K562 (cell line): ENCODE measurements at regions not wholly inside any gene's neighbourhood (a gene's known extent, or its start where the extent isn't known, plus 50 kb on each side); places are given as distances from the start of the nearest gene placed in this dataset.

ENCODE experiments used
- ATAC-seq: fragments of 200-7000 bp; cut with Tn5 transposase; 3 replicates; pipeline ENCODE4 v1.9.1; 2020; ENCODE audit warnings: moderate library complexity
- BruUV-seq: library from RNA; stranded (reverse); fragments of 400-500 nt; replicated peaks from 2 replicates; lab custom pipeline; 2021; lab: Mats Ljungman, UMichigan
- CTCF ChIA-PET: fragments of 300-600 bp; formaldehyde crosslinking; extraction: SDS; loops from one replicate; lab custom pipeline; 2021; ENCODE audit warnings: low intra/inter-chr PET ratio; lab: Yijun Ruan, JAX
- POLR2A ChIA-PET: fragments of 300-600, 350-650 bp; sonication (Branson Sonifier 250); formaldehyde crosslinking; extraction: SDS; loops from one replicate; lab custom pipeline; 2021; ENCODE audit warnings: antibody characterized with exemption, inconsistent platforms; lab: Yijun Ruan, JAX
- DNase-seq, 4 experiments: peaks; one replicate each; pipeline versions ENCODE4 v3.0.0 to v3.0.0-alpha.2; 2011 to 2018; ENCODE audit warnings: low spot score in 3 of 4, mixed read lengths in 3 of 4; ENCODE audit errors: extremely low read depth in 1 of 4
- FAIRE-seq: peaks from 2 replicates; lab custom pipeline; 2011; peaks lifted over from hg19 to GRCh38; lab: Jason Lieb, UNC
- H2AFZ ChIP-seq: 2 replicates; pipeline ENCODE4 v1.6.0; 2011; ENCODE audit warnings: low read depth, low read length, control low read depth, inconsistent platforms
- H3K27ac ChIP-seq: fragments of 200-600 bp; 3 replicates; pipeline ENCODE4 v1.8.0; 2011; ENCODE audit warnings: low read depth, mild to moderate bottlenecking, control low read depth, inconsistent platforms, low read length, moderate library complexity, mixed read lengths; ENCODE audit errors: extremely low read depth
- H3K27me3 ChIP-seq, 2 experiments: fragments of 300-600 bp in 1 of 2; 2 replicates in 1 of 2; 3 replicates in 1 of 2; pipeline versions ENCODE4 v1.6.0 to v1.8.0; 2011; ENCODE audit warnings: inconsistent platforms in 2 of 2, low read length in 2 of 2, mild to moderate bottlenecking in 1 of 2, mixed read lengths in 1 of 2, moderate library complexity in 1 of 2; ENCODE audit not compliant: control insufficient read depth in 2 of 2, insufficient read depth in 2 of 2
- H3K36me3 ChIP-seq: fragments of 300-600 bp; 3 replicates; pipeline ENCODE4 v1.8.0; 2011; ENCODE audit warnings: mild to moderate bottlenecking, low read length, inconsistent platforms; ENCODE audit not compliant: control insufficient read depth, insufficient read depth
- H3K4me1 ChIP-seq, 2 experiments: fragments of 200-600 bp in 1 of 2; replicated peaks in 1 of 2; 2 replicates in 1 of 2; 3 replicates in 1 of 2; pipeline versions ENCODE4 v1.5.1 to v1.8.0; 2011; ENCODE audit warnings: inconsistent platforms in 2 of 2, low read length in 2 of 2, mild to moderate bottlenecking in 1 of 2, mixed read lengths in 1 of 2, moderate library complexity in 1 of 2; ENCODE audit not compliant: control insufficient read depth in 2 of 2, insufficient read depth in 2 of 2
- H3K4me2 ChIP-seq: 2 replicates; pipeline ENCODE4 v1.6.1; 2011; ENCODE audit warnings: low read length, control low read depth, inconsistent platforms, mixed read lengths; ENCODE audit not compliant: insufficient read depth
- H3K4me3 ChIP-seq: fragments of 200-600 bp; sonication (generic), shearing (Covaris generic); 2 replicates; pipeline ENCODE4 v1.5.1; 2016; ENCODE audit warnings: control low read depth, inconsistent platforms
- H3K79me2 ChIP-seq: fragments of 200-600 bp; 3 replicates; pipeline ENCODE4 v1.8.0; 2011; ENCODE audit warnings: low read length, inconsistent platforms; ENCODE audit not compliant: control insufficient read depth, insufficient read depth
- H3K9ac ChIP-seq, 2 experiments: 2 replicates each; pipeline versions ENCODE4 v1.6.0 to v1.6.1; 2011; ENCODE audit warnings: low read depth in 2 of 2, low read length in 2 of 2, control low read depth in 1 of 2, inconsistent platforms in 1 of 2, mild to moderate bottlenecking in 1 of 2, mixed read lengths in 1 of 2; ENCODE audit not compliant: insufficient read depth in 1 of 2
- H3K9me1 ChIP-seq: one replicate; pipeline ENCODE4 v1.6.0; 2011; ENCODE audit warnings: inconsistent platforms, mild to moderate bottlenecking, low read length, moderate library complexity; ENCODE audit not compliant: control insufficient read depth, insufficient read depth
- H3K9me3 ChIP-seq: replicated peaks from 2 replicates; pipeline ENCODE4 v1.5.1; 2011; ENCODE audit warnings: low read depth, low read length, inconsistent platforms; ENCODE audit not compliant: control insufficient read depth, insufficient read depth
- H4K20me1 ChIP-seq: replicated peaks from 2 replicates; pipeline ENCODE4 v1.6.1; 2011; ENCODE audit warnings: low read length, inconsistent platforms, mixed read lengths; ENCODE audit not compliant: control insufficient read depth, insufficient read depth
- BMI1 ChIP-seq: fragments of 150-350 bp; IDR thresholded peaks from 2 replicates; pipeline ENCODE4 v1.6.1; 2014; ENCODE audit warnings: low read length
- KDM1A ChIP-seq, 2 experiments: fragments of 450-650 bp; IDR thresholded peaks; 2 replicates each; pipeline ENCODE4 v1.6.1; 2016; ENCODE audit warnings: mild to moderate bottlenecking in 2 of 2
- MED1 ChIP-seq: sonication (generic); formaldehyde crosslinking; IDR thresholded peaks from 2 replicates; pipeline ENCODE4 v1.8.1; 2023; ENCODE audit warnings: missing genetic modification reagents, borderline replicate concordance
- MLX ChIP-seq, 2 experiments: fragments of 450-650 bp in 1 of 2; sonication (generic) in 1 of 2; formaldehyde crosslinking; conservative IDR thresholded peaks; 2 replicates each; pipeline versions ENCODE4 v1.4.0 to v1.8.1; 2020 to 2022; ENCODE audit warnings: mild to moderate bottlenecking in 1 of 2, missing genetic modification reagents in 1 of 2
- OTX1 ChIP-seq: fragments of 450-650 bp; formaldehyde crosslinking; IDR thresholded peaks from 2 replicates; pipeline ENCODE4 v1.4.0; 2022; ENCODE audit warnings: mild to moderate bottlenecking
- PHB ChIP-seq: fragments of 250-450 bp; sonication (Bioruptor Pico); IDR thresholded peaks from 2 replicates; pipeline ENCODE4 v1.5.0; 2021
- PHTF2 ChIP-seq: fragments of 250-450 bp; sonication (Bioruptor Pico); IDR thresholded peaks from 2 replicates; pipeline ENCODE4 v1.5.0; 2021; ENCODE audit warnings: mild to moderate bottlenecking
- PYGO2 ChIP-seq: fragments of 450-650 bp; IDR thresholded peaks from 2 replicates; pipeline ENCODE4 v1.6.1; 2016; ENCODE audit warnings: mild to moderate bottlenecking, missing genetic modification characterization, moderate library complexity, missing compliant biosample characterization
- RERE ChIP-seq: sonication (generic); formaldehyde crosslinking; IDR thresholded peaks from 2 replicates; pipeline ENCODE4 v1.8.0; 2023; ENCODE audit warnings: missing genetic modification reagents, mild to moderate bottlenecking, borderline replicate concordance
- SRSF3 ChIP-seq: fragments of 200-400 bp; formaldehyde crosslinking; IDR thresholded peaks from 2 replicates; pipeline ENCODE4 v1.6.1; 2016; ENCODE audit warnings: mild to moderate bottlenecking, low read length, moderate library complexity; ENCODE audit not compliant: insufficient read depth
- ZBED1 ChIP-seq: IDR thresholded peaks from 2 replicates; pipeline ENCODE4 v1.6.1; 2014
- ZBTB26 ChIP-seq: fragments of 450-650 bp; formaldehyde crosslinking; IDR thresholded peaks from 2 replicates; pipeline ENCODE4 v1.4.0; 2022; ENCODE audit warnings: missing genetic modification characterization
- ZFPM2 ChIP-seq: fragments of 250-450 bp; sonication (Bioruptor Pico); IDR thresholded peaks from 2 replicates; pipeline ENCODE4 v1.5.1; 2022; ENCODE audit warnings: mild to moderate bottlenecking
- ZNF655 ChIP-seq: fragments of 250-450 bp; sonication (Bioruptor Pico); IDR thresholded peaks from 2 replicates; pipeline ENCODE4 v1.5.0; 2021
- WGBS: fragments of 100-300 bp; shearing (Covaris generic); methylation state at CpG from one replicate; pipeline ENCODE4 v1.1.6; 2016; ENCODE audit warnings: low coverage, mixed read lengths; ENCODE audit not compliant: insufficient coverage; ENCODE audit errors: missing lambda C conversion rate; 5-methylcytosine and 5-hydroxymethylcytosine counted together
- in situ Hi-C: fragments of 300-500 bp; cut with MboI; formaldehyde crosslinking; loops from 4 replicates; pipeline ENCODE4 v1.15.0; 2018; ENCODE audit warnings: inconsistent platforms, mixed read lengths
- intact Hi-C: fragments of 100-400 bp; cut with micrococcal nuclease; formaldehyde crosslinking; loops from 2 replicates; pipeline ENCODE4 v1.14.2; 2022

GRCh38 chr13:99844421-99844820 is 127.1 kb downstream of the ZIC5 start:
- no peak overlapping the region for H3K4me2 ChIP-seq
- H3K36me3 ChIP-seq, result no peaks in the 10 kb centered on the region
- no peak overlapping the region for H3K9ac ChIP-seq
- 3% methylated on average over 8 of the region's 8 CpGs for WGBS
- no peak overlapping the region for H3K4me3 ChIP-seq
- H3K27me3 ChIP-seq, result peaks cover 3 to 49% of the 10 kb centered on the region in 2 experiments; a peak in 3 of 5 replicates
- no peaks in the 10 kb centered on the region for H3K9me1 ChIP-seq
- no peak overlapping the region for H2AFZ ChIP-seq
- TF ChIP-seq OTX1 (CRISPR knock-in tag) (no peak), MED1 (no peak), PHB (no peak), ZBTB26 (no peak), ZFPM2 (no peak), MLX (CRISPR knock-in tag; conservative IDR thresholded peaks at IDR 0.05) (no peak), ZNF655 (CRISPR knock-in tag) (no peak), BMI1 (no peak), PHTF2 (CRISPR knock-in tag) (no peak), ZBED1 (no peak), SRSF3 (no peak), PYGO2 (tag) (no peak), RERE (CRISPR knock-in tag) (no peak), KDM1A (IDR thresholded peaks at IDR 0.05) (no peak)
- H3K4me1 ChIP-seq, result no peaks in the 10 kb centered on the region
- no peak overlapping the region for H3K27ac ChIP-seq
- no TSS peak for BruUV-seq
- no peak for ATAC-seq
- ChIA-PET POLR2A (no interaction called here), CTCF (no interaction called here)
- no peak for DNase-seq
- no peaks in the 10 kb centered on the region for H3K79me2 ChIP-seq
- in situ Hi-C loops (no loop called here), intact Hi-C loops (no loop called here)
- H3K9me3 ChIP-seq, result no peaks in the 10 kb centered on the region
- FAIRE-seq, result no peak
- H4K20me1 ChIP-seq, result no peaks in the 10 kb centered on the region
